Peyer's patch (tissue), 4 donors: ENCODE measurements at regions not wholly inside any gene's neighbourhood (a gene's known extent, or its start where the extent isn't known, plus 50 kb on each side); places are given as distances from the start of the nearest gene placed in this dataset.

ENCODE experiments used
- POLR2A ChIP-seq, 2 donors: fragments of 450-650 bp; IDR thresholded peaks; one replicate each; pipeline ENCODE4 v1.5.1; 2017; ENCODE audit warnings: antibody characterized with exemption in 2 of 2, mild to moderate bottlenecking in 2 of 2, moderate library complexity in 2 of 2
- TF ChIP-seq, protein P1 (sequence below), 6 experiments: fragments of 450-650 bp in 4 of 6; fragments of 200-600 bp in 2 of 6; sonication (generic) in 1 of 6; IDR thresholded peaks; one replicate each; pipeline ENCODE4 v1.5.1; 2017 to 2019; ENCODE audit warnings: antibody characterized with exemption in 6 of 6, mild to moderate bottlenecking in 3 of 6, moderate library complexity in 1 of 6

DNA sequence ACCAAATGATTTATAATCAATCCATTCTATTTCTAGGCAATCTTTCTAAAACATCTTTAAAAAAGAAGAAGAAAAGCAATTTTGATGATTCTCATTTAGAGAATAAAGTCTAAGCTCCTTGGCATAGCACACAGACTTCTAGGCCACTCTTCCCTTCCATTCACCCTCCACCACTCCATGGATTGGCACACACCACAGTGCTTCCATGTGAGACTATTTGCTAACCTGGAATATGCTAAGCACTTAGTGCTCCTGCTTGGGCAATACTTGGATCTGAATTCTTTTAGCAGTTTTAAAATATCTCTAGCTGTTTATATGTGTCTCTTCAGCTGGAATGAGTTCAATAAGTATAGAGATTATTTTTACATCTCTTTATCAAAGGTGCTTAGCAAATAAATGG is 177.6 kb upstream of the FBXL7 start:
- no peak for TF ChIP-seq POLR2A (IDR thresholded peaks at IDR 0.05)
- TF ChIP-seq, protein P1, sequence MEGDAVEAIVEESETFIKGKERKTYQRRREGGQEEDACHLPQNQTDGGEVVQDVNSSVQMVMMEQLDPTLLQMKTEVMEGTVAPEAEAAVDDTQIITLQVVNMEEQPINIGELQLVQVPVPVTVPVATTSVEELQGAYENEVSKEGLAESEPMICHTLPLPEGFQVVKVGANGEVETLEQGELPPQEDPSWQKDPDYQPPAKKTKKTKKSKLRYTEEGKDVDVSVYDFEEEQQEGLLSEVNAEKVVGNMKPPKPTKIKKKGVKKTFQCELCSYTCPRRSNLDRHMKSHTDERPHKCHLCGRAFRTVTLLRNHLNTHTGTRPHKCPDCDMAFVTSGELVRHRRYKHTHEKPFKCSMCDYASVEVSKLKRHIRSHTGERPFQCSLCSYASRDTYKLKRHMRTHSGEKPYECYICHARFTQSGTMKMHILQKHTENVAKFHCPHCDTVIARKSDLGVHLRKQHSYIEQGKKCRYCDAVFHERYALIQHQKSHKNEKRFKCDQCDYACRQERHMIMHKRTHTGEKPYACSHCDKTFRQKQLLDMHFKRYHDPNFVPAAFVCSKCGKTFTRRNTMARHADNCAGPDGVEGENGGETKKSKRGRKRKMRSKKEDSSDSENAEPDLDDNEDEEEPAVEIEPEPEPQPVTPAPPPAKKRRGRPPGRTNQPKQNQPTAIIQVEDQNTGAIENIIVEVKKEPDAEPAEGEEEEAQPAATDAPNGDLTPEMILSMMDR (IDR thresholded peaks at IDR 0.05) = no peak
